ENCODE measurements at regions not wholly inside any gene's neighbourhood (a gene's known extent, or its start where the extent isn't known, plus 50 kb on each side); places are given as distances from the start of the nearest gene placed in this dataset. TPM values are rescaled to one million over a fixed set of nuclear protein-coding genes. Genes with fewer than 3 reads are reported as not detected.

Small RNAs in the stretch of these regions (small RNA-seq; reads per million reads assigned to genes)
- gene AC239809.1 (ENCODE audit: low read depth) (not detected), gene MIR6077 (ENCODE audit: low read depth) (not detected), gene RF00019 (ENCODE audit: low read depth) (not detected), gene RNU1-120P (ENCODE audit: low read depth) (not detected), gene RNU1-122P (ENCODE audit: low read depth) (4.3 reads per million, percentile 45 among the genes with 10 or more reads in this experiment), gene RNU1-13P (ENCODE audit: low read depth) (not detected), gene RNVU1-1 (ENCODE audit: low read depth) (not detected), gene RNVU1-2 (ENCODE audit: low read depth) (not detected), gene RNVU1-3 (ENCODE audit: low read depth) (1.2 reads per million)

Data from mesenchymal stem cell (in vitro differentiated cells and primary cell).